Uterus (tissue), 3 donors: ENCODE measurements at regions not wholly inside any gene's neighbourhood (a gene's known extent, or its start where the extent isn't known, plus 50 kb on each side); places are given as distances from the start of the nearest gene placed in this dataset.

Experiments
- DNase-seq, 2 donors: peaks; one replicate each; pipeline ENCODE4 v3.0.0-alpha.2; 2019 to 2020
- H3K27ac ChIP-seq, 2 donors: fragments of 200-600 bp; sonication (generic); 1 replicate in 1 of 2; 2 replicates in 1 of 2; pipeline ENCODE4 v1.5.1; 2016 to 2018
- H3K27me3 ChIP-seq, 2 donors: fragments of 200-600 bp; sonication (generic); one replicate each; pipeline ENCODE4 v1.5.1; 2018 to 2019; ENCODE audit warnings: control low read depth in 1 of 2
- H3K36me3 ChIP-seq, 2 donors: fragments of 200-600 bp; sonication (generic); one replicate each; pipeline ENCODE4 v1.5.1; 2019; ENCODE audit warnings: control low read depth in 1 of 2
- H3K4me1 ChIP-seq, 2 donors: fragments of 200-600 bp; sonication (generic); one replicate each; pipeline ENCODE4 v1.5.1; 2018 to 2019; ENCODE audit warnings: control low read depth in 1 of 2
- H3K4me3 ChIP-seq, 2 donors: fragments of 200-600 bp; sonication (generic); 1 replicate in 1 of 2; 2 replicates in 1 of 2; pipeline ENCODE4 v1.5.1; 2018 to 2019; ENCODE audit warnings: mild to moderate bottlenecking in 1 of 2
- H3K9me3 ChIP-seq, 2 donors: fragments of 200-600 bp; sonication (generic); one replicate each; pipeline ENCODE4 v1.5.1; 2019; ENCODE audit warnings: control low read depth in 1 of 2
- POLR2A ChIP-seq, 2 donors: fragments of 450-650 bp; IDR thresholded peaks; one replicate each; pipeline ENCODE4 v1.6.1; 2016; ENCODE audit warnings: antibody characterized with exemption in 2 of 2, mild to moderate bottlenecking in 1 of 2, moderate library complexity in 1 of 2
- intact Hi-C: fragments of 100-400 bp; cut with DNase I; formaldehyde crosslinking; loops from one replicate; pipeline ENCODE4 v1.15.1; 2023; ENCODE audit warnings: low total_unique reads
- TF ChIP-seq, protein P1 (sequence below), 4 experiments: fragments of 200-600 bp in 2 of 4; fragments of 450-650 bp in 2 of 4; sonication (generic) in 2 of 4; IDR thresholded peaks; one replicate each; pipeline ENCODE4 v1.5.1; 2016 to 2019; ENCODE audit warnings: antibody characterized with exemption in 4 of 4, mild to moderate bottlenecking in 2 of 4, moderate library complexity in 1 of 4
- donor health status: DM: yes; HTN: yes; CAD: no.

DNA sequence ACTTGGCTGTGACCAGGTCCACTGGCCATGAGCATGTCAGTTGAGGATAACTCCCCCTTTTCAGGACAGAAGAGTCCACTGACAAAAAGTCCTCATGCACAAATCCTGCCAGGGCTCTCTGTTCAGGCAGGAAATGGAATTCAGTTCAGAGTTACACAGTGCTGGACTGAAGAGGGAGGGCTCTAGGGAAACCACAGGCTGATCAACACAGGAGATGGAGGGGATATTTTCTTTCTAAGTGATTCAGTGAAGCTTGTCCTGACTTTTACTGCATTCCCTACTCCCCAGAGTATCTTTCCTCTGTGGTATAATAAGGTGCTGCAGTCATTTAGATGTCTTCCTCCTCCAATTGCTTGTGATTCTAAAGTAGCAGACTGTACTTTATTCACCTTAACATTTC, 335.5 kb upstream of the IGFBP7 start:
- Histone ChIP-seq H3K36me3 (no peaks in the 10 kb centered on the region), H3K4me1 (no peaks in the 10 kb centered on the region), H3K9me3 (no peaks in the 10 kb centered on the region), H3K27me3 (no peaks in the 10 kb centered on the region), H3K27ac (no peak overlapping the region), H3K4me3 (no peak overlapping the region)
- DNase-seq, result no peak
- TF ChIP-seq, protein P1, sequence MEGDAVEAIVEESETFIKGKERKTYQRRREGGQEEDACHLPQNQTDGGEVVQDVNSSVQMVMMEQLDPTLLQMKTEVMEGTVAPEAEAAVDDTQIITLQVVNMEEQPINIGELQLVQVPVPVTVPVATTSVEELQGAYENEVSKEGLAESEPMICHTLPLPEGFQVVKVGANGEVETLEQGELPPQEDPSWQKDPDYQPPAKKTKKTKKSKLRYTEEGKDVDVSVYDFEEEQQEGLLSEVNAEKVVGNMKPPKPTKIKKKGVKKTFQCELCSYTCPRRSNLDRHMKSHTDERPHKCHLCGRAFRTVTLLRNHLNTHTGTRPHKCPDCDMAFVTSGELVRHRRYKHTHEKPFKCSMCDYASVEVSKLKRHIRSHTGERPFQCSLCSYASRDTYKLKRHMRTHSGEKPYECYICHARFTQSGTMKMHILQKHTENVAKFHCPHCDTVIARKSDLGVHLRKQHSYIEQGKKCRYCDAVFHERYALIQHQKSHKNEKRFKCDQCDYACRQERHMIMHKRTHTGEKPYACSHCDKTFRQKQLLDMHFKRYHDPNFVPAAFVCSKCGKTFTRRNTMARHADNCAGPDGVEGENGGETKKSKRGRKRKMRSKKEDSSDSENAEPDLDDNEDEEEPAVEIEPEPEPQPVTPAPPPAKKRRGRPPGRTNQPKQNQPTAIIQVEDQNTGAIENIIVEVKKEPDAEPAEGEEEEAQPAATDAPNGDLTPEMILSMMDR (IDR thresholded peaks at IDR 0.05), result no peak
- TF ChIP-seq POLR2A (IDR thresholded peaks at IDR 0.05), result no peak
- intact Hi-C loops, result no loop called here

DNA sequence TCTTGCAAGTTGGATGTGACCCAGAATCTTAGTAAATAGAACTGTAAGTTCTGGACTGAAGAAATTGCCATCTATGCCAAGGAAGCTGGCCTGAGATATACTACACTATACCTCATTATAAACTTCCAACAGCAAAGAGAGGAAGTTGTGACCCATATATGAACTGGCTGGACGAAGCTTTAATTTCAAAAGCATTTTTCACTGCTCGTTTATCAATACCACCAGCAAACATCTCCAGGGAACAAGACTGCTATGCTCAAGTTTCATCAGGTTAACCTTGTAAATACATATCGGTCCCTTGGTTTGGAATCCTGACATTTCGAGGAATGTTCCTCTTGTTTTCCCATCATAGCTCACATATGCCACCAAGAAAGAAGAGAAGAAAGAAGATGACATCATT, 334.5 kb upstream of the IGFBP7 start:
- no peak for DNase-seq
- Histone ChIP-seq H3K36me3 (no peaks in the 10 kb centered on the region), H3K4me3 (no peak overlapping the region), H3K9me3 (no peaks in the 10 kb centered on the region), H3K4me1 (no peaks in the 10 kb centered on the region), H3K27ac (no peak overlapping the region), H3K27me3 (no peaks in the 10 kb centered on the region)
- intact Hi-C loops, result no loop called here
- no peak for TF ChIP-seq POLR2A (IDR thresholded peaks at IDR 0.05)
- TF ChIP-seq, protein P1 (IDR thresholded peaks at IDR 0.05), result no peak

DNA sequence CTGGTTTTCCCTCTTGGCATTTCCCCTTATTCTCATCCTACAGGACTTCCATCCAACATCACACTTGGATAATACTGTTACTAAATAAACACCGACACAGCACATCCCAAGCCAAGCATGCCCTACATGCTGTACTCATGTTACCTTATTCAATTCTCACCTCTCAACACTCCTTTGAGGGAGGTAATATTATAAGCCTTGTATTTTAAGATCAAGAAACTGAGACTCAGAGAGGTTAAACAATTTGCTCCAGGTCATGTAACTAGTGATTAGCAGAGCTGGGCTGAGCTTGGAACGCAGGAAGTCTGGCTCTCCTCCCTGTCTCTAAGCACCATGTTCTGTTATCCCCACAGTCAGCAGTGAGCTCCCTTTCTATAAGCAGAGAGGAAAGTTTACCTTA, 333.6 kb upstream of the IGFBP7 start:
- intact Hi-C loops, result no loop called here
- no peaks in the 10 kb centered on the region for H3K27me3 ChIP-seq
- H3K4me3 ChIP-seq, result no peak overlapping the region
- no peaks in the 10 kb centered on the region for H3K36me3 ChIP-seq
- DNase-seq, result no peak
- H3K27ac ChIP-seq, result no peak overlapping the region
- TF ChIP-seq POLR2A (IDR thresholded peaks at IDR 0.05), result no peak
- TF ChIP-seq, protein P1 (IDR thresholded peaks at IDR 0.05), result no peak
- no peaks in the 10 kb centered on the region for H3K9me3 ChIP-seq
- H3K4me1 ChIP-seq, result no peaks in the 10 kb centered on the region

DNA sequence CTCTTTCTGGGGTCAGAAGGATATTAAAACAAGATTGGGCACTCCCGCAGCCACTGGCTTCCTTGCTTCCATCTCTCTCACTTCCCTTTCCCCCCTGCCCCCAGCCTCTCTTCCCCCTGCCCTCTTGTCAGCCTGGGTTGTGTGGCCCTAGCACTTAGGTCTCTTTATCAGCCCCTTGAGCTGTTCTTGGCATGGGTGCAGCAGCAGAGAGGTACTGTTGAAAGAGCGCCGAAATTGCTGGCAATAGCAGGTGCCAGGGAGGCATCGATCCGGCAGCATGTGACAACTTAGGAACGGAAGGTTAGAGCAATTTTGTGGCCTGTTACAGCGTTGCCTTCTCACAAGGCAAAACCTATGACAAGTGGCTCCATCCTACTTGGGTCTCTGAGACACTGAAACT, 333.1 kb upstream of the IGFBP7 start:
- Histone ChIP-seq H3K4me3 (no peak overlapping the region), H3K27me3 (no peaks in the 10 kb centered on the region), H3K27ac (no peak overlapping the region), H3K36me3 (no peaks in the 10 kb centered on the region), H3K9me3 (no peaks in the 10 kb centered on the region), H3K4me1 (no peaks in the 10 kb centered on the region)
- DNase-seq, result no peak
- intact Hi-C loops, result no loop called here
- TF ChIP-seq, protein P1 (IDR thresholded peaks at IDR 0.05), result no peak
- TF ChIP-seq POLR2A (IDR thresholded peaks at IDR 0.05), result no peak

DNA sequence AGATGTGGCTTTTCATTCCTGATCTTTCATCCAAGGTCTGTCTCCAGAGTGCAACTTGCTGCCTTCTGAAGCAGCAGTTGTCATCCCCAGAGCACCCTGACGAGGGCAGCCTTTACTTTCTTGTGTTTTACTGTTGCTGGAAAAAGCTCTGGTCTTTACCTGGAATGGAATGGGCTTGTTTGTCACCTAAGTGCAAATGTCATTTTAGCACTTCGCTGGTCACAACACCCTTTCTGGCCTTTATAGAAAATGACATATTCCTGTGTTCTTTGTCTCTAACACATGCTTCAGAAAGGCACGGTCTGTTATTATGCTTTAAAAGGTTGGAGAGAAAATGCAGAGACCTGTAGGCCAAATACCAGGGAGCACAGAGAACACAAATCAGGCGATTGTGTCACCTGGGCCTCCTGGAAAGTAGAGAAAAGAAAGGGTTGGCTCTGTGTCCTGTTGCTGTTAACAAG, 332.7 kb upstream of the IGFBP7 start:
- TF ChIP-seq, protein P1 (IDR thresholded peaks at IDR 0.05), result peak in 3 of 4 experiments; percentile 20 to 39 (median 23)
- TF ChIP-seq POLR2A (IDR thresholded peaks at IDR 0.05), result no peak
- intact Hi-C loops, result no loop called here
- H3K27me3 ChIP-seq, result no peaks in the 10 kb centered on the region
- H3K9me3 ChIP-seq, result no peaks in the 10 kb centered on the region
- no peaks in the 10 kb centered on the region for H3K4me1 ChIP-seq
- H3K36me3 ChIP-seq, result no peaks in the 10 kb centered on the region
- DNase-seq, result no peak
- no peak overlapping the region for H3K4me3 ChIP-seq
- no peak overlapping the region for H3K27ac ChIP-seq
